HG03103 (cell line): ENCODE measurements at regions not wholly inside any gene's neighbourhood (a gene's known extent, or its start where the extent isn't known, plus 50 kb on each side); places are given as distances from the start of the nearest gene placed in this dataset.

Experiments
- ATAC-seq: cut with Tn5 transposase; IDR thresholded peaks from one replicate; pipeline ENCODE4 v1.9.1; 2021; ENCODE audit warnings: low read depth; ENCODE audit not compliant: unreplicated experiment

DNA sequence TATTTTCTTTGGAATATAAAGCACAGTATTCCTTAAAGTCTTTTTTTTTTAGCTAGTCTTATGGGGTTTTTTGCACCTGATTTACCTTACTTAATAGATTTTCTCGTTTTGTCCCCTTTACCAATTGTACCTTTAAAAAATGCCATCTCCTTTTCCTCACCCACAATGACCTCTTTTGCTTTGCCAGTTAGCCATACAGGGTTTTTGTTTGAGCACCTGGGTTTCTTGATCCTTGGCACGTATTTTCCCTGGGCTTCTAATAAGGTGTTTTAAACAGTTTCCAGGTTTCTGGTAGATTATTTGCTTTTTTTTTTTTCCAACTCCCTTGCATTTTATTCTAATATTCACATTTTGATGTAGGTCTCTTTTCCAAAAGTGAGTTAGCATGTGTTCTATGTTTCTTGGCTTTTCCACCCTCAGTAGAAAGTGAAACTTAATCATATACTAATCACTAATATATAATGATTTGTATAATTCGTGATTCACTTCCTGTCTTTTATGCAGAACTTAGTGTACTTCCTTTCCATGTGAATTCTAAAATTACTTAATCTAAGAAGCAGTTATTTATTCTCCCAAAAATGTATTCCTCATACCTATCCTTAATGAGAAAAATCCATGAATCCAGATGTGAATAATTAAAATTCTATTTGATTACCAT is 673.9 kb upstream of the RGMB start:
- no peak for ATAC-seq

DNA sequence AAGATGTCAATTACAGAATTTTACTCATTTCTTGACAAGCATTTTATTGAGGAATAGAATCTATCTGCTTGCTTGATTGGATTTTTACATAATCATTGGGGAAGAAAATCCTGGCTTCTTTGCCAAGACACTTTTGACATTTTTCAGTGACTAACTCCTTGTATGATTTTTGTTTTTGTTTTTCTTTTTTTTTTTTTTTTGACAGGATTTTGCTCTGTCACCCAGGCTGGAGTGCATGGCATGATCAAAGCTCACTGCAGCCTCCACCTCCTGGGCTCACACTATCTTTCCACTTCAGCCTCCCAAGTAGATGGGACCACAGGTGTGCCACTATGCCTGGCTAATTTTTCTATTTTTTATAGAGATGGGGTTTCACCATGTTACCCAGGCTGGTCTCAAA is 672.3 kb upstream of the RGMB start:
- ATAC-seq: no peak

DNA sequence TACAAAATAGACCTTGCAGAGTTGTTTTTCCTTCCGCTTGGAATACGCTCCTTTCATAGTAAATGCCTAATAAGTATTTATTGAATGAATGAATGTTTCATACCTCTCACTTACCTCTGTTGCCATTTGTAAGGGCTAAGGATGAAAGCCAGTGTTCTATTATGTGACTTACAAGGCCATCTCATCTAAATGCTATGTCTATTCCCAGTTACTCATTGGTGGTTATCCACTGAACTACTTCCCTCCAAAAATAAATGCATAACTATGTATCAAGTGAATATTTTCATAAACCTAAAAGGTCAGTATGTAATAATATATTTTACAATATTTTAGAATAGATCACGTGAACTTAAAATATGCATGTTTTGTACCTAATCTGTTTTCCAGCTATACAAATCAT is 670.5 kb upstream of the RGMB start:
- no peak for ATAC-seq

DNA sequence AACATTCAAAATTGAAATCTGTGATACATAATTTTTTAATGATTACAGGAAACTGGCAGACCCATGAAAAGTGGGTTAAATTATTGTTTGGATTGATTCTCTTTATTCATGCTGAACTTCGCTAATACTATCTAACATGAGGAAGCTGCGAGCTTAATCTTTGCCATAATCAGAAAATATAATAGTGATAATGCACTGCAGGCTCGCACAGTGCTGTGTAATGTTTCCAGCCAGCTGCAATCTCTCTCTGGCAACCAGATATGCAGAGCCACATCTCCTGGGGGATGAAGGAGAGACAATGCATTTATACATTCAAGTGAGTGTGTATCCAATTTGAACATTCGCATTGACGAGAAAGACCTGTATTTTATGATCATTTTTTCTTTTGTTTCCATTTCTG is 669.7 kb upstream of the RGMB start:
- no peak for ATAC-seq

DNA sequence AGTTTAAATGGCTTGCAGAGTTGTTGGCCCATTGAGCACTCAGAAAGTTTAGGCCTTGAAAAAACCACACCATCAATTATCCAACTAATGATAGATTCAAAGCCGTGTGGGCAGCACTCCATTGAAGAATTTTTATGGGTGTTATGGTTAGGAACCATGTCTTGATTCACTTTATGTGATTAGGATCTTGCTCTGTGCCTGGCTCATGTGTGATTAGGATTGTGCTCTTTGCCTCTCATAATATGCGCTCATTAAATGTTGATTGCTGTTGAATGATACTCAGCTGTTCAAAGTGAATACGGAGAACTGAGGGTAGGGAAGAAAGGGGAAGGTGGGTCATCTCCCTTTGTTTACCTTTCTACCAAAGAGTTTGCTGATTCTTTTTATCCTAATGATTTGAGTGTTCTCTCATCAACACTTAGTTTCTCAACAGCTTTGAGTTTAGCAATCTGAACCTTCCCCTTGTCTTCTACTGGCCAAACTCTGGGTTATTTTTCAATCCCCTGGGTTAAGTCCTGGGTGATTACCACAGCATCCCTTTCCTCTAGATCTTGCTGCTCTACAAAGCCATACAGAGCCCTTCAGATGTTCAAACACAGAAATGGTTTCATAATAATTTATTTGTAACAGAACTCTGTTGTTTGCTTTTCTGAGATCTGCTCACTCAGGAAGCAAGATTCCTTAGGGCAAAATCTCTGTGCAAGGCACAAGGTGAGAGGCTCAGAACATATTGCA is 668.8 kb upstream of the RGMB start:
- no peak for ATAC-seq

DNA sequence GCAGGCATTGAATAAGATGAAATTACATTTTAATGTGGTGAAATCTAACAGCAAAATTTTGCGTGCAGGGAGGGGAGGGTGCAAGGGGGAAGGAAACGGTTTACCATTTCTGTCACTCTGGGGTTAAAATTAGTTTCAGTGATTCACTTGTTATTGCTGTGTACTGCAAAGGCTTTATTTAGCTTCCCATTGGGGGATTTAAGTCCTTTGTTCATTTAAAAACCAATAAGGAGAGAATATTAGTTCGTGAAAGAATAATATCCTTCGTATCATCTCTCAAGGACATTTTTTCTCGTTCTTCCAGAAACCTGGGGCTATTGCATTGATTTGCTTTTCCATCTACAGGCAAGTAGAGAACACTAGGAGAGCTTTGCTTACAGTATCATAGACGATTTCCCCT is 667.8 kb upstream of the RGMB start:
- no peak for ATAC-seq

DNA sequence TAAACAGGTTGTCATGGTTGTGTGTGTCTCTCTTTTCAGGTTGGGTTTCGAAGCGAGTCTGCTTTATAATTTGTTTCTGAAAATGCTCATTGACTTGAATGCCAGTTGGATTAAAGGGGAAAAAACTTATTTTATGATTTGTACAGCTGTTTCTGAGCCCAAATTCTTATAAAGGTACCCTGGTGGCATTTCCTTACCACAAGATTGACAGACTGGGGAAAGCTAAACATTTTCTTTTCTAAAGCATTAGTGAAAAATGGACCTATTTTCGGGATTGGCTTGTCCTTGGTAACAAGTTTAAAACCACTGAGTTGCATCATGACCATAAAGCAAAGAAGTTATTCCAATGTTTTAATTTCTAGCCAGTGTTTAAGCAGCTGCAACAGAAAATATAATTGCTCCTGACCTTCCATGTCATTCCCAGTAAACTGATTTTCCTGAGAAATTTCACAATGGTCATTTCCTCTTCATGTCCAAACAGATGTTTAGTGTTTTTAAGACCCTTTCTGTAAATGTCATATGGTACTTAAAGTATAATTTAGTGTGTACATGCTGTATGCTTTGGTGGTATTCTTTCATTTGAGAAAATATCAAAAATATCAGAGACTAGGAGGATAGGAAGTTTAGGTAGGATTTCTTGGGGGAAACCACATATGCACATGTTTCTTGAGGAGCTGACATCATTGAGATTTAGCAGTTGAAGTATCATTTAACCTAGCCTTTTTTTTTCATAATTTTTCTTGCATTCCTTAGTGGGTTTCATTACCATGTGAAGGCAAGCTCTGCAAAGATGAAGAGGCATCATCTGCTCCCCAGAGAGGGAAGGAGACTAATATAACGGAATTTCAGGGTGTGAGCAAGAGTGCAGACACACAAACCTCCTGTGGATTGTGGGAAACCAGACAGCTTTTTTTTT is 667.1 kb upstream of the RGMB start:
- ATAC-seq: no peak

DNA sequence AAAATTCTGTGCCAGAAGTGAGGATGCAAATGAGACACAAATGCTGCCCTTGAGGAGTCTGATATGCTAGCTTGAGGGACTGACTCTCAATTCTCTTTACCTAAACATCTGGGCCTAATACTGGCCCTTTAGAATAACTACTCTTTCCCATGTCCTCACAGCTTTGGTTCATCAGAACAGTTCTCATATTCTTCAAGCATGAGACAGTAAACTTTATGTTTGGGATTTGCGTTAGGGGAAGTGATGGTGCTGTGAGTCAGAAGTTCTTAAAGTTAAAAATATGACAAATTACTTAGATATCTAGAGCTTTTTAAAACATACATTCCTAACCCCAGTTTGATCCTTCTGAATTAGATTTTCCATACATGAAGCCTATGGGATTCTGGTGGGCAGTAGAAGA is 665.0 kb upstream of the RGMB start:
- ATAC-seq: no peak

DNA sequence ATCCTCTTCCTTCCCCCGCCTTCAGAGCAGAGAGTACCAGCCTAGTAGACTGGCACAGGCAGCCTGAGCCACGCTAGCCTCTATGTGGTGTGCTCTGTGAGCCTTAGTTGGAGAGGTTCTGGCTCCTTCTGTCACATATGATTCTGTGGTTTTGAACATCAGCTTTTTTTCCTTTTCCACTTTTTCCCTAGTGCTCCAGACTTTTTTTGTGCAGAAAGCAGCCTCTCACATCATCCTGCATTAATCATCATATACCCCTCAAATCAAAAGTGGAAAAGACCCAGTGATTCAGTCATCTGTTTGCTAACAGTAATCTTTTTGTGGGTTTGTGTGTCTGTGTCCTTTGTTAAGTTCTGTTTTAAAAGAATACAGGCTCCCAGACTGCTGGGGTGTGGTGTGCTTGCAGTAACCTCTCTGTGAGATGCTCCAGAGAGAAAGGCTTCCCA is 663.9 kb upstream of the RGMB start:
- no peak for ATAC-seq

DNA sequence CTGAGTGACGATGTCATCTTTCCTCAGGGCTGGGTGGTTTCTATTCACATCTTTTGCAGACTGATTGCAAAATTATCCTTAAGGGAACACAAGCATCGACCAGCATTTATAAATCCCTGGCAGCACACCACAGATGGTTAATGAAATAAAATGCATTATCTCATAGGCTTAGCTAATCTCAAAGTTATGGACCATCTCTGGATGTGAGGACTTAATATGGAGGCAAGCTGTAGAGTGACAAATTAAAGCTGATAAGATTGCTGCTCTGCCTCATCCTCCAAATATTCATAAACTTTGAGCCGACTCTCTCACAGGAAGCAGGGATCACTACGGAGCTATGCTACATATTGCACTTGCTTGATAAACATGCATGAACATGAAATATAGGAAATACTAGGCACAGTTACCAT is 663.2 kb upstream of the RGMB start:
- ATAC-seq: no peak

DNA sequence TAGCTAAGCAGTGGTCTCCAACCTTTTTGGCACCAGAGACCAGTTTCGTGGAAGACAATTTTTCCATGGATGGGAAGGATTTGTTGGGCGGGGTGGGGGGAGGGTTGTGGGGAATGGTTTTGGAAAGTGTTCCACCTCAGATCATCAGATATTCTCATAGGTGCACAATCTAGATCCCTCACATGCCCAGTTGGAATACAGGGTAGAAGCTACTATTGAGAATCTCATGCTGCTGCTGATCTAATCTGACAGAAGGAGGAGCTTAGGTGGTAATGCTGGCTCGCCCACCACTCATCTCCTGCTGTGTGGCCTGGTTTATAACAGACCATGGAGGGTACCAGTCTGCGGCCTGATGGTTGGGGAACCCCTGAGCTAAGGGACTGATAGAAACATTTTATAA is 662.7 kb upstream of the RGMB start:
- ATAC-seq: no peak

DNA sequence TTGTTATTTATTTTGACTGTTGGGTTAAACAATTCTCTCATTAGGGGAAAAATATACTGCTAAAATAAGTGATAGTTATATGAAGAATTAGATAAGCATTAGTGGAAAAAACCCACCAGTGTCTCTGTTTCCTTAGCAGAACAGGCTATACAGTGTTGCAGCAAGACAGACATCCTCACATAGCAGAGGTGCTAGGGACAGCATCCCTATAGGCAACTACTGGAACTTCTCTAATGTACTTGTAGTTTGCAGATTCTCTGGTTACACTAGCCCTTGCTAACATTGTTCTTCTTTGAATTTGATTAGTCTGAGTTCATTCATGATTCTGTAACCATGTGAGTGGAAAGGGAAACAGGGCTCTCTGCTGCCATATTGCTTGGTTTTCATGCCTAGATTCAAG is 661.8 kb upstream of the RGMB start:
- ATAC-seq: no peak

DNA sequence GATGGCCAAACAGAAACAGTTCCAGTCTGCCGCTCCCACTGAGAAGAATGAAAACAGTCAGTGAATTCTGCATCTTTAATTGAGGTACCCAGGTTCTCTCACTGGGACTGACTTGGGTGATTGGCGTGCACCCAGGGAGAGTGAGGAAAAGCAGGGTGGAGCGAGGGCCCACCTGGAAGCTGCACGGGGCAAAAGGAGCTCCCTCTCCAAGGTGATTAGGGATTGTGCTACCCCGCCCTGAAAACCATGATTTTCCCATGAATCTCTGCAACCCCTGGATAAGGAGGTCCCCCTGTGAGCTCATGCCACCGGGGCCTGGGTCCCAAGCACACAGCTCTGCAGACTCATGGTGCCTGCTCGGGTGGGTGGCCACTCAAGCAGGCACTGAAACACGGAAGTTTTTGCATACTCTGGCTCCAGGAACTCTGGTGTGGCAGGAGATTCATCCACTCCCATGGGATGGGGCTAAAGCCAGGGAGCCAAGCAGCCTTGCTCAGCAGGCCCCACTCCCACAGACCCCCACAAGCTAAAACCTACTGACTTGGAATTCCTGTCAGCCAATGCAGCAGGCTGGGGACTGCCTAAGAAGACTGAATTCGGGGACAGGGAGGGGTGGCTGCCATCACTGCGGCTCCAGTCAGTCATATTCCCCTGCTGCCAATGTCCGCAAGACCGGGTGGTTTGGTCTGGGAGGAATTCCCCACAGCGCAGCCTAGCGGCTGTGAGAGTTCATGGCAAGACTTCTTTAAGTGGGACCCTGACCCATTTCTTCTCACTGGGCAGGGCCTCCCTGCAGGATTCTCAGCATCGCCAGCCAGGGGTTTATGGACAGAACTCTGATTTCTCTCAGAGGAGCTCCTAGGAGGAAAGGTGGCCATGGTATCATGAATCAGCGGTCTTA is 652.2 kb upstream of the RGMB start:
- ATAC-seq: no peak

DNA sequence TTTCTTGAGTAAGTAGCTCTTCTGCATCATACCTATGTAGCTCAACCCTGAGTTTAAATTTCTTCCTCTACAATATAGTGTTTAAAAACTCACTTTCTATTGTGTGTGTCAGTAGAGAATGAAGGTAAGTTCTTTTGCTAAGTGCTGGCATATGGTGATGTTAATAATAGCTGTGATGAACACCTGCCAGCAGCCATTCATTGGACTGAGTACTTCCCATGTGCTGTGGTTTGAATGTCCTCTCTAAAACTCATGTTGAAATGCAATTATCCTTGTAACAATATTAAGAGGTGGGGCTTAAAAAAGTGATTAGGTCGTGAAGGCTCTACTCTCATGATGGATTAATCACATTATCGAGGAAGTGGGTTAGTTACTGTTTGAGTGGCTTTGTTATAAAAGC is 645.2 kb upstream of the RGMB start:
- no peak for ATAC-seq

DNA sequence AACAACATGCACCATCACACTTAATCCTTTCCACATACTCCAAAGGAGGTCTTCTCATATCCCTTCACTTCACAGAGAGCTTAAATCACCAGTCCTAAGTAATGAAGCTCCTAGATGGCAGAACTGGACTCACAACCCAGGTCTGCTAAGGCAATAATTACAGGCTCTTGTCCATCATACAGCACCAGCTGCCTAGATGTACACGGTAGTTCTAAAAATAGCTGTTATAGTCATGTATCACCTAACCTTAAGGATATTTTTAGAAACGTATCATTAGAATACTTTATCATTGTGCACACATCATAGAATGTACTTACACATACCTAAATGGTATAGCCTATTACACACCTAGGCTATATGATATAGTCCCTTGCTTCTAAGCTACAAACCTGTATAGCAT is 644.6 kb upstream of the RGMB start:
- ATAC-seq: no peak

DNA sequence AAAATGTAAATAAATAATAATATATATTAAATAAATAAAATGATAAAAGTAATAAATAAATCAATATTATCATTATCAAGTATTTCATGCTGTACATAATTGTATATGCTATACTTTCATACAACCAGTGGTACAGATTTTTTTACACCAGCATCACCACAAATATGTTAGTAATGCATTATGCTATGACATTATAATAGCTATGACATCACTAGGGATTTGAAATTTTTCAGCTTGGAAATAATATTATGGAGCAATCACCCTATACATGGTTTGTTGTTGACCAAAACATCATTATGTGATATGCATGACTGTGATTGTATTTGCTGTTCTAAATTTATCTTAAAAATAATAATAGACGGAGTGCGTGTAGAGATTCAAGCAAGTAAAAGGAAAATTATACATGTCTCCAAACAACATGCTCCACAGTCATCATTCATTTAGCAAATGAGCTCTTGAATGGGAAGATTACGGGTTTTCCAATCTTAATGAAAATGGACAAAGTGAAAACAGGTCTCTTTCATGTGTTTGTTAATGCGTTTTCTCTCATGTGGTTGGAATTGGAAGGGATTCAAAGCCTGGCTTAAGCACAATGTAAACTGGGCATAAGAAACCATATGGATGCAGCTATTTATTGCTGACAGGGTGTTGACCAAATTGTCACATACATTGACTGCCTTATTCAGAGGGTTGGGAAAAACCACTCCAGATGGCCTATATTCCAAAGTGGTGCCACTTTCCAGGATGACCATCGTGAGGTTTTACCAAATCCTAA is 643.0 kb upstream of the RGMB start:
- ATAC-seq: no peak

DNA sequence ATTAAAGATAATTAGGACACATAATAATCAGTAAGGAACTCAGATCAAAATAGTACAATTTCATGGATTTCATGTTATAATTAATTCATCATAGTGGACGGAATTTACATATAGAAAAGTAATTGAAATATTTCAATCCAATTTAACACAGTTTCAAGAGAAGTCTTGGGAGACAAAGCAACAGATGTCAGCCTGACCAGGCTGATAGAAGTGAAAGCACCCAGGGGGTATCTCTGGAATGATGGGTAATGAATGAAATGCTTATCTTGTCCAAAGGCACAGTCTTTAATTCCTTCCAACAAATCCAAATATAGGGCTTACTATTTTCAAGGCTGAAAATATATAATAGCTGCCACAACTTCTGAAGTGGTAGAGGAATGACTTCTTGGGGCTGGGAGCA is 629.3 kb upstream of the RGMB start:
- ATAC-seq: no peak

DNA sequence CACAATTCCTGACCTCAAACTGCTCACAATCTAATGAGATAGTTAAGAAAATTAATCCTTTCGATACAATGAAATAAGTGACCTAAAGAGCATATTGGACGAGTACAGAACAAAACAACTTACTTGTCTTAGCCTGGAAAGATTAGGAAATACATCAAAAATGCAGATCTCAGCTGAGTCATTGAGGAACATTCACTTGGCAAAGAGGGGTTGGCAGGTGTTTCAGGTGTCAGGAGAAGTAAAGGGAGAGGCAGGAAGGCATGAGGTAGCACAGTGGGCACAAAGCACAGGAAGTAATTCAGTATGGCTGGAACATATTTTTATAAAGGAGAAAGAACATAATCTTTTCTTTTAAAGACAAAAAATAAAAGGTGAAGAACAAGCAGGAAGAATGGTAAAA is 628.8 kb upstream of the RGMB start:
- ATAC-seq: no peak

DNA sequence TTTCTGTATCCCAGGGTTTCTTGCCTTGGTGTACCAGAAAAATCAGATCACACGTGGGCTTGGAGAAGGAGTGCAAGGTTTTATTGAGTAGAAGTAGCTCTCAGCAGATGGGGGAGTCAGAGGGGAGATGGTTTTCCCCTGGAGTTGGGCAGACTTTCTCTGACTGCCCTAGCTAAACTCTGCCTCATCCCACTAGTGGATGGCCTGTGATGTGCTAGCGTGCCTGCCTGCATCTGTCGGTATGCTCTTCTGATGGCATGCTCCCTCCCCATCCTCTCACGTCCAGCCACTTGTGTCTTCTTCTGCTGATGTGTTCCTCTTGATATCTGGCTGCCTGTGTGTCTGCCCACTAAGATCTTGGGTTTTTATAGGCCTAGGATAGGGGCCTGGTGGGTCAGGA is 616.1 kb upstream of the RGMB start:
- no peak for ATAC-seq

DNA sequence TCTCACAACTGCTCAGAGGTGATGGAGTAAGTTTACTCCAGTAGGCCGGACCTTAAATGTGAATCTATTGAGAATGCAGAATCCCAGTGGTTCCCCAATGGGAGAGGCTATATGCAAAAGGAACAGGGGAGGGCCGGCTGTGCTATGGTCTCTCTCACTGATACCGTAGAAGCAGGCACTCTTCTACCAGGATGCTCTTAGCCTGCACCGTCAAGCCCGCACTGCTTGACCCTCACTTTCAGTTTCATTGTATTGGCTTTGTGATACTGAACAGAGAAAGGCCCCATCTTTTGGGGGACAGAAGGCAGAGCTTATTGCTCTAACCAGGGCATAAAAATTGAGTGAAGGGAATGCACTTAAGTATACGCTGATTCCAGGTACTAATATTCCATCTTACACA is 615.0 kb upstream of the RGMB start:
- ATAC-seq: no peak
